HG02610 (cell line): ENCODE measurements at regions not wholly inside any gene's neighbourhood (a gene's known extent, or its start where the extent isn't known, plus 50 kb on each side); places are given as distances from the start of the nearest gene placed in this dataset.
"Not testable (repeated sequence)": the region's sequence is repeated elsewhere in the genome, so short reads cannot be mapped to it uniquely, and the experiment has no call there.

ENCODE experiments used
- ATAC-seq: cut with Tn5 transposase; IDR thresholded peaks from one replicate; pipeline ENCODE4 v1.9.1; 2021; ENCODE audit warnings: mild to moderate bottlenecking, moderate library complexity; ENCODE audit not compliant: unreplicated experiment

DNA sequence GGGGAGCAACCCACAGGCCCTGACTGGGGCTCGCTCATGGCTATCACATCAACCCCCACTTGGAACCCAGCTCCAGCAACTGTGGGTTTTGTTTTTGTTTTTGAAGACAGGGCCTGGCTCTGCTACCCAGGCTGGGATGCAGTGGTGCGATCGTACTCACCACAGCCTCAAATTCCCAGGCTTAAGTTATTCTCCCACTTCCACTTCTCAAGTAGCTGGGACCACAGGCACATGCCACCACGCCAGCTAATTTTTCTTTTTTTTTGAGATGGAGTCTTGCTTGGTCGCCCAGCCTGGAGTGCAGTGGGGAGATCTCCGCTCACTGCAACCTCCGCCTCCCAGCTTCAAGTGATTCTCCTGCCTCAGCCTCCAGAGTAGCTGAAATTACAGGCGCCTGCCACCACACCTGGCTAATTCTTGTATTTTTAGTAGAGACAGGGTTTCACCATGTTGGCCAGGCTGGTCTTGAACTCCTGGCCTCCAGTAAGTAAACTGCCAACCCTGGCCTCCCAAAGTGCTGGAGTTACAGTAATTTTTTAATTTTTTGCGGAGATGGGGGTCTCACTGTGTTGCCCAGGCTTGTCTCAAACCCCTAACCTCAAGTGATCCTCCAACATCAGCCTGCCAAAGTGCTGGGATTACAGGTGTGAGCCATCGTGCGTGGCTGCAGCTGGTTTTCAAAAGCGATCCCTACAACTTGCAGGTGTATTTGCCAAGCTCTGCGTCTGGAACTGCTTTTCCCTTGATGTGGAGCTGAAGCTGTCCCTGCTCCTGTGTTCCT lies 228.7 kb downstream of the SKIDA1 start:
- ATAC-seq, result no peak

DNA sequence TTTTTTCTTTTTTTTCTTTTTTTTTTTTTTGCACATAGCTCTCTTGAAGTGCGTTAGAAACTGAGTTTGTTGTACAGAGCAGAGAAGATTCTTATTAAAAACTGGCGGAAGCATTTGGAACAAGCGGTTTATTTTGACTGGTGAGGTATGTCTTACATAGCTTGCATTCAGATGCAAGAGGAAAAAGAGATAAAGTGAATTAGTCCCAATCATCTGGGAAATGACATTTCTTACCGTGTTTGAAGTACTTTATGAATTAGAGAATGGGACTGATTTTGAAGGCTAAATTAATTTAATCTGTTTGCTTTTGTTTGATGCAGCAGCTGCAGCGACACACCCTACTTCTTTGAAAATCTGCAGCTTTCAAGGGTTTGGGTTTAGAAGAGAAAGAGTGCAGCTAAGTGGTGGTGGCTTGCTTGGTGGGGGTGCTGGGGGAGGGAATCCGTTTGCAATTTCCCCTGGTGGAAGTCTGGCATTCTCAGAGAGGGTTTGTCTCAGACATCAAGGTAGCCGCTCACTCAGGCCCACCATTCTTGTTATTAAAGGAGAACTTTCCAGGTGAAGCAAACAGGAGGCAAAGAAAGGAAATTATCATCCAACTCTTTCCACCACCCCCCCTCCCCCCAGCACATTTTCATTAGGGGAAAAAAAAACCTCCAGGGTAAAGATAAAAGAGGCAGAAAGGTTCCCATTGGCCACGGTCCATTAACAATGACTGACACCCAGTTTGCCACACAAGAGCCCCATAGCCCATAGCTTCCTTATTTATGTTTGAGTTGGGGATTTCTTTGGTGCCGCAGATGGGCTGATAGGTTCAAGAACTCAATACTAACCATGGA lies 231.7 kb downstream of the SKIDA1 start:
- no peak for ATAC-seq

DNA sequence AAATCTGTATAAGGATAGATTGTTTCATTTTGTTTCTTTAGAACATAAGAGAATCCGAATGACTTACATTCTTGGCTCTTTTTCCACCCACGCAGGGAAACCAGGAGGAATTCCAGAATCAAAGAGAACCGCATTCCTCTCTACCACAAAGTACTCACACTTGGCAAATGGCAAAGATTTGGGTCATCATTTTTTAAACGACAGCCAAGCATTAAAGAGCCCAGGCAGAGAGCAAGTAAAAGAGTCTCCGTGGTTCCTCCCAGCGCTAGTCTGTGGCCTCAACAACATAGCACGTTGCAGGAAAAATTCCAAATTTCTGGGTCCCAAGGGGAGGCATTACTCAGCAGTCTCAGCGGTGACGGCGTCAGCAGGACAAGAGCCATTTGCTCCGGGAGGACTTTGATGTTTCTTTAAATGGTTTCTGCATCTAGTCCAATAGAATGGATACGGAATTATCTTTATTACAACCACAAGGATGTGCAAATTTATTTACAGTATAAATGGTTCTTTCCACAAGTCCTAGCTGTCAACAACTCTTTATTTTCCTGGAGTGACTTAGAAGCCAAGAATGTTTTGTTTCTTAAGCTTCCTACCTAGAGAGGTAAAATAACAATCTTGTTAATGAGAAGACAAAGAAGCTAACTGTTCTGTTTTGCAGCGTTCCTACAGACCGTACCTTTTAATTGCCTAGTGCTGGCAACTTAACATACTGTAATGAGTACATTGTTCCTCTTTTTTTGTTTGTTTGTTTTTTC lies 232.5 kb downstream of the SKIDA1 start:
- ATAC-seq, result no peak

DNA sequence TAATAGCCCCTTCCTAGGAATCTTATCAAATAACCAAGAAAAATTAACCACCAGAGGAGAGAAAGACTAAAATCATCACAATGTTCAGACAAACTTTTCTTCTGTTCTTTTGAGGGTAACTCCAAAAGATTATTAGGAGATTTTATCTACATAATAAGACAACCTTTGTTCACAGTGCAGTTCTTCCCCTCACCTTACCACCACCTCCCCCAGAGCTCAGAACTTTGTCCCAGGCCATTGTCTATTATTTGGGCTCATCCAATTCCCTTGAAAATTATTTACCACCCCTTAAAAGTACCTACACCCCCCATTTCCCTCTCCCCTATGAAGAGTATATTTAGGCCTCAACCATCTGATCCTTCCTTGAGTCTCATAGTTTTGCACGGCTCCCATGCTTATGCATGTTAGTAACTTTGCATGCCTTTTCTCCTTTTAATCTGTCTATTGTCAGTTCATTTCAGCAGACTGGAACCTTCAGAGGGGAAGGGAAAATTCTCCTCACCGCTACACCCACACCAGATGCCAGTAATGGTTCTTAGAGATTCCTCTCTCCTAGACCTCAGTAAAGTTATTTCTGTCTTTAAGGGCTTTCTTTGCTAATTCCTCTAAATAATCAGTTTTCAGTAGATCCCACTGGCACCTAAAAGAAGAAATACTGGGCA lies 234.9 kb downstream of the SKIDA1 start:
- no peak for ATAC-seq

DNA sequence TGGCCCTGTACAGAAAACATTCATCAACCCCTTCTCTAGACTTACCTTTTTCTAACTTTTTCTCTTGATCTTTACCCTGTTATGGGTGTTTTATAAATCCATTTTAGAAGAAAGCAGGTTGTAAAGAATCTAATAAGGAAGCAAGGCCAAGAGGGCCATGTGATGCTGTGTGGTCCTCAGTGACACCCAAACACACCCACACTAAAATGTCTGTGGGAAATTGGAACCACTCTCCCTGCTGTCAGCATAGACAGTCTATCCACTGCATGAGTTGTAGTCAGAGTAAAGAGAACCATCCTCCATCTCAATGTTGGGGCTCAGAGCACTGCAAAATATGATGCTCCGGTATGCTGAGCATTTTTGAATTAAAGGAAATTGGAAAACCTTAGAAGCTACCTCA lies 235.5 kb downstream of the SKIDA1 start:
- no peak for ATAC-seq

DNA sequence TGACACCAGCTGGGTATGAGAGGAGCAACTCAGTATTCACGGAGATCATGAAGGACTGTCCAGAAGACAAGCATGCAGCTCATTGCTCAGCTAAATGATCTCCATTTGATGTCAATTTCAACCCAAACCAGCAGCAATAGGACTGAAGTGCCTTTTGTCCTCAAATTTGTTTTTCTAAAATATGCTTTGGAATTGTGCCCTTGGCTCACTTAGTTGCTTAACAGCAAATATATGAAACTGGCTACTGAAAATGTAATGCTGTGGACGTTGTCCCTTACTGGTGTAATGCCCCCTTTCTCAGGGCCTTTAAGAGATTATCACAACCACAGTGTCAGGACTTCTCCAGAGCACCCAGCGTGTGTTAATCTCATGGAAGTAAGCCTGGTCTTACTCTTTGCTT lies 236.2 kb downstream of the SKIDA1 start:
- no peak for ATAC-seq

DNA sequence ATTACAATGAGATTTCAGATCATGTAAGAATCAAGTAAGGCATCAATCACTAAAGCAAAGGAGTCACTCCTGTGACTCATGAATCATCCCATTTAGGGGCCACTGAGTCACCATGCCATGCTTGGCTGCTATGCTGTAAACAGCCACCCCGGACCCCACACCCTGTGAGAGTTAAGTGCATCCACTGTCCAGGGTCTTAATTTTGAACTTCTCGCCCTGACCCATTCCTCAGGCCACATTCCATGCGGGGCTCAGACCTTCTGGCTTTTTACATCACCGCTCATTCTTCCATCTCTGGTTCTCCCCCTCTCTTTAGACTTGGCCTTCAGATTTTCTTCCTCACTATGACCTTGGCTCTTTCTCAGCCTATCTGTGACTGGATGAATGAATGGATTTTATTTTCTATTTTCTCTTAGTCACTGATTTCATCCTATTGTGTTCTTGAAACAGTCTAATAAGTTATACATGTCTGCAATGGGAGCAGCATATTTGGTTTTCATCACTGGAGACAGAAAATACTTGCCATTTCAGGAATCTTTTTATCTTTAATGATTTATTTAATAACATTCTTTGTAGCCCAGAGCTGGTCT lies 239.6 kb downstream of the SKIDA1 start:
- ATAC-seq, result no peak

DNA sequence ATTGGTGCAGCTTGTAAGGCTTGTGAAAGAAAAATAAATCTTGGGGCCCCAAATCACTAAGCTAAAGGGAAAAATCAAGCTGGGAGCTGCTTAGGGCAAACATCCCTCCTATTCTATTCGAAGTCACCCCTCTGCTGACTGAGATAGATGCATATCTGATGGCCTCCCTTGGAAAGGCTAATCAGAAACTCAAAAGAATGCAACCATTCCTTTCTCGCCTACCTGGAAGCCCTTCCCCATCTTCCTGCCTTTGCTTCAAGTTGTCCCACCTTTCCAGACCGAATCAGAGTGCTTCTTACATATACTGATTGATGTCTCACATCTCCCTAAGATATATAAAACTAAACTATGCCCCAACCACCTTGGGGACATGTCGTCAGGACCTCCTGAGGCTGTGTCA lies 240.3 kb downstream of the SKIDA1 start:
- ATAC-seq, result no peak

DNA sequence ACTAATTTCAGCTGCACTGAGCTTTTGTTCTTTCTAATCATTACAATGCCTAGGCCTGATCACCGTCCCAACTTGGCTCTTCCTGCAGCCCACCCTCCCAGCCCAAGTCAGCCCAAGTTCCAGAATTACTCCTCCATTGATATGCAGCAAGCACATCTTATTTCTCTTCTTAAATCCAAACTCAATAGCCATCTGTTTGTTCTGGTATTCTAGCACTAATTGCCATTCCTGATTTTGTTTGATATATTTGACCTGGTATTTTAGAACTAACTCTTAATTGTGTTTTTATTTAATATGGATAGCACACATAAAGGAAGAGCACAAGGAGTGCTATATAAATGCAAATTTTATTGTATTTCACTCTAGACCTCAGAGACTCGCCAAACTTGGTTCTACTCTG lies 241.2 kb downstream of the SKIDA1 start:
- no peak for ATAC-seq

DNA sequence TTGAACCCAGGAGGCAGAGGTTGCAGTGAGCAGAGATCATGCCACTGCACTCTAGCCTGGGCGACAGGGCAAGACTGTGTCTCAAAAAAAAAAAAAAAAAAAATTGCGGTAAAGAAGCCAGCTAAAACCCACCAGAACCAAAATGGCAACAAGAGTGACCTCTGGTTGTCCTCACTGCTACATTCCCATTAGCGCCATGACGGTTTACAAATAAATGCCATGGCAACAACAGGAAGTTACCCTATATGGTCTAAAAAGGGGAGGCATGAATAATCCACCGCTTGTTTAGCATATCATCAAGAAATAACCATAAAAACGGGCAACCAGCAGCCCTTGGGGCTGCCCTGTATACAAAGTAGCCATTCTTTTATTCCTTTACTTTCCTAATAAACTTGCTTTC lies 242.4 kb downstream of the SKIDA1 start:
- ATAC-seq, result not testable (repeated sequence)

DNA sequence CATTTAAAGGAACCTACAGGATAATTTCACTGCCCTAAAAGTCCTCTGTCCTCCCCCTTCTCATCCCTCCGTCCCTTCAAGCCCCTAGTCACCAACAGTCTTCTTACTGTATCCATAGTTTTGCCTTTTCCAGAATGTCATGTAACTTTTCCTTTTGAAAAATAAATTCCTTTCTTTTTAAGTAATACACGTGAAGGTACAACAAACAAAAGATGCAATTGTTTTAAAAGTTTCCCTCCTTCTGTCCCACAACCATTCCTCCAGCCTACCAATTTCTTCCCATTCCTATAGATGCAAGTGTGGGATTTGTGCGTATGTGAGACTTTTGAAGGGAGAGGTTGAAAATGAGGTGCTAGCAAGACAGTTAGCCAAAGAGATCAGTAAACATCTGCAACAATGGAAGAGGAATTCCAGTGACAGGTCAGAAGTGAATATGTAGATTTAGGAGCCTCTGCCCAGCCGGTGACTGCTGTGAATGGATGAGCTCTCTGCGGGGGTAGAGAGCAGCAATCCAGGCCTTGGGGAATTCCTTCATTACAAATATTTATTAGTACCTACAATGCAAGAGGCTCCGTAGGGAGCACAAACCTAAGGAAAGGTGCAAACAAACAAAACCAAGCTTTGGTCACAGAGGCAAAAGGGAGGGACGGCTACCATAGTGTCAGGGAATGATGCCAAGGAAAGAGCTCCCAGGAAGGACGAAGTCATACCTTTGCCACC lies 243.6 kb downstream of the SKIDA1 start:
- no peak for ATAC-seq

DNA sequence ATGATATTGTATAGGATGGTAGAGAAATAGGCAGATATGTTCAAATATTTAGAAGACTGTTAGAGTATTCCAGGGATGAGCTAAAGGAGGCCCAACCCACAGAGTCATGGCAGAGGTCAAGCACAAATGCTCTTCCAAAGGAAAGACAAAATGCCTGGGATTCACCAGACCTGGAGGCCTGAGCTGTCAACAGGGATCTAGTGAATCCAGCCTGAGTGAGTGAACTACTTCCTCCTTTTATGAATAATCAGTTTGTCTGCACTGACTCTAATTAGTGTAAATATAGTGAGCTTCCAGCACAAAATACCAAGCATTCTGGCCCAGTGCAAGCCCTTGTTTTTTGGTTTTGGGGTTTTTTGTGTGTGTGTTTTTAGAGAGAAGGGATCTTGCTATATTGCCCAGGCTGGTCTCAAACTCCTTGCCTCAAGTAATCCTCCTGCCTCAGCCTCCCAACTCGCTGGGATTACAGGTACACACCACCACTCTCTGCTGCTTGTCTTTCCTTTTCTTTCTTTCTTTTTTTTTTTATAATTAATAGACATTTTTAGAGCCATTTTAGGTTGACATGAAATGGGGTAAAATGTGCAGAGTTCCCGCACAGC lies 244.4 kb downstream of the SKIDA1 start:
- ATAC-seq, result no peak

DNA sequence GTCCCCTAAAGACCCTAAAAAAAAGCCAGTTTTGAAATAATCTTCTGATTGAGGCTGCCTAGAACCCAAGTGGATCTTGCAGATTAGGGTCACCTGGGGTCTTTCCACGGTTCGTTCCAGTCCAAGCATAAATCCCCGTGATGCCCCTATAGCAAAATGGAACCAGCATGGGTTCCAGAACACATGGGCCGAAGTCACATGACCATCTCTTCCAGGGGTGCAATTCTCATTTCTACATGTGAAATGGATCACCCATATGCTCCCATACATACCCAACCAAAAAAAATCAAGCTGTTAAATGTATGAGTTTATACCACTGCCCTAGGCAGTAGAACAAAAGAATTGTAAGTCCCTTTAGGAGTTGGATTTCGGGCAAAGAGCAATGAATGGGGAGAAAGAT lies 245.4 kb downstream of the SKIDA1 start:
- no peak for ATAC-seq

DNA sequence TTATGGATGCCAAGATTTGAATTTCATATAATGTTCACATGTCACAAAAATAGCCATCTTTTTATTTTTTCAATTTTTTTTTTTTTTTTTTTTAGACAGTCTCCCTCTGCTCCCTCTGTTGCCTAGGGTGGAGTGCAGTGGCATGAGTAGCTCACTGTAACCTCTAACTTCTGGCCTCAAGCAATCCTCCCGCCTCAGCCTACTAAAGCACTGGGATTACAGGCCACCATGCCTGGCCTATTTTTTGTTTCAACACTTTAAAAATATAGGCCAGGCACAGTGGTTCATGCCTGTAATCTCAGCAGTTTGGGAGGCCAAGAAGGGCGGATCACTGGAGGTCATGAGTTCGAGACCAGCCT lies 246.3 kb downstream of the SKIDA1 start:
- ATAC-seq, result no peak

DNA sequence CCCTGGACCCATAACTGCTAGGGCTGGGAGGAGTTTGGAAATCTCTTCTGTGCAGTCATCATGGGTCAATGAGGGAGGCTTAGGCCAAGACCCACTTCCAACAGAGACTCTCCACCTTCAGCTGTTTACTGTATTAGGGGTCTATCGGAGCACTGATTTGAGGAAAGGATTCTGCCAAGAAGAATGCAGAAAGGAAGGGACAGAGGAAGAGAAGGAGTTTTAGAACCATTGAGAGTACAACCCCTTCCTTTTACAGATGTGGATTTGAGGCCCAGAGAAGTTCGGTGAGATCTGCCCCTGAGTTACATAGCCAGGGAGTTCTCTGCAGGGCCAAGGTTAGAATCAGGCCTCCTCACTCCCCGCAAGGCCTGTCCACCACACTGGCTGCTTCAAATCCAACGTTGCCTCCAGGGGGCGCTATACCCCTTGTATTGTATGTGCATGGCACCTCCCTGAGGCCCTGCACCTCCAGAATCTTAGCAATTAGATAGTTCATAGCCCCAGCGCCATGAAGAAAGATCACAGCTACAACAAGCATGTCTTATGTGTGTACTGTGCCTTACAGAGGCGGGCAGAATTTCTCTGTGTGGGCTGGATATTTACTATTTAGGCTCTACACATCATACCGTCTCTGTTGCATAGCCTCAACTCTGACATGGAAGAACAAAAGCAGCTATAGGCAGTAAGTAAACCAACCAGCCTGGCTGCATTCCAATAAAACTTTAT lies 246.8 kb downstream of the SKIDA1 start:
- ATAC-seq, result peak; percentile 83

DNA sequence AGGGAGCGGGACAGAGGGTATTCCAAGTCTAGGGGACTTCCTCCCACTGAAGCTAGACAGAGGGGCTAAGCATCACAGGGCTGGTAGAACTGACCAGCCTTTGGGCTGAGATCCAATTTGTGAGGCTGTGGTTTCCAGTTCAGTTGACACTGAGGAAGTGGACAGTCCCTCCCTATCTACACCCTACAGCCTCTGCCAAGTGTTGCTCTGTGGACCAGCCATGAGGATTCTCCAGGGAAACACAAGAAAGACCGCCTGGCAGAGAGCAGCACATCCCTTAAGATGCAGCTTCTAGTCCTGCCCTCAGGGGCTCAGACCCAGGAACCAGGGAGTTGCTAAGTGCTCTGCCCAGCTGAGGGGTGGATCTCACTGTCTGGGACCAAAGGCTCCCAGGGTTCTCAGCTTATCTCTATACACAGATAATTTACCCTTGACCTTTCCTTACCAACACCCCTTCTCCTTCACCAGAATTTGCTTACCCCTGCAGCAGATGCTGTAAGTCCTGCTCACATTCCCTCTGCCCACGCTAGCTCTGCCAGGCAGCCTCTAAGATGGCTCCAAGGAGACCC lies 252.0 kb downstream of the SKIDA1 start:
- no peak for ATAC-seq

DNA sequence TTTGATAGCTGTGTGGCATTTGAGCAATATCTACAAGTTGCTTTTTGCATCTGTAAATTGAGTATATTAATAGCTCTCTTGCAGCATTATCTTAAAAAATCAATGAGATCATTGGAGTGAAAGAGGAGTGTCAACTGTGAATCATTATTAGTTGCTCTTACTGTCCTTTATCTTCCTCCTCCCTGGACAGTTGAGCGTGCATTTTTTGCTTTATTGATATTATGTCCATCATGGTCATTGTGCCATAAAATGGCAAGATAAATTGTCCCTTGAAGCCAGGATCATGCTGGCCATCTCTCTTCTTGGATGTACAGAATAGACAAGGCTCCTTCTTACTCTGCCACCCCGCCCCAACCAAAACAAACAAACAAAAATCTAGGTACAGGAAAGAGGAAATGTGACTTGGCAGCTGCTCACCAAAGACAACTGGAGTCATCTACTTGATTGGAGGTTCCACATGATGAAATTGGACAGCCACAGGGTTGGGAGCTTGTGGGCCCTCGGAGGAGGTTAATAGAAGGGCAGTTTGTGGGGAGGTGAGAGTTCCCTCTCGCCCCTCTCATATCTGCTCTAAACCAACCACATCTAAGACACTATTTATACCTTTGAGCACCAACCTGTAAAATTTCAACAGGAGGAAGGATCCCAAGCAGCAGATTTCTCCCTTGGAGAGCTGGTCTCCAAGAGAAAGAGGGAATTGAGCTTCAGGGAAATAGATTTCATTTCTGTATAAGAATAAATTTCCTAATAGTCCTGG lies 252.7 kb downstream of the SKIDA1 start:
- ATAC-seq, result no peak

DNA sequence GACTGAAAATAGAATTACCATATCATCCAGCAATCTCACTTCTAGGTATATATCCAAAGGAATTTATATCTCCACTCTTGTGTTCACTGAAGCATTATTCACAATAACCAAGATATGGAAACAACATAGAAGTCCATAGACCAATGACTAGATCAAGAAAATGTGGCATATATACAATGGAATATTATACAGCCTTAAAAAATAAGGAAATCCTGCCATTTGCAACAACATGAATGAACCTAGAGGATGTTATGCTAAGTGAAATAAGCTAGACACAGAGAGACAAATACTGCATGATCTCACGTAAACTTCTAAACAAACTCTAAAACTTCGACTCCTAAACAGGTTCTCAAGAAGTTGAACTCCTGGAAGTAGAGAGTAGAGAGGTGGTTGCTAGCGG lies 254.5 kb downstream of the SKIDA1 start:
- ATAC-seq, result no peak
